Ramos (cell line): ENCODE measurements at regions not wholly inside any gene's neighbourhood (a gene's known extent, or its start where the extent isn't known, plus 50 kb on each side); places are given as distances from the start of the nearest gene placed in this dataset.

Experiments used
- in situ Hi-C: fragments of 300-500 bp; cut with MboI; formaldehyde crosslinking; loops from one replicate; pipeline ENCODE4 v1.14.3; 2022; ENCODE audit warnings: low sequenced_read_pairs; ENCODE audit not compliant: unreplicated experiment

DNA sequence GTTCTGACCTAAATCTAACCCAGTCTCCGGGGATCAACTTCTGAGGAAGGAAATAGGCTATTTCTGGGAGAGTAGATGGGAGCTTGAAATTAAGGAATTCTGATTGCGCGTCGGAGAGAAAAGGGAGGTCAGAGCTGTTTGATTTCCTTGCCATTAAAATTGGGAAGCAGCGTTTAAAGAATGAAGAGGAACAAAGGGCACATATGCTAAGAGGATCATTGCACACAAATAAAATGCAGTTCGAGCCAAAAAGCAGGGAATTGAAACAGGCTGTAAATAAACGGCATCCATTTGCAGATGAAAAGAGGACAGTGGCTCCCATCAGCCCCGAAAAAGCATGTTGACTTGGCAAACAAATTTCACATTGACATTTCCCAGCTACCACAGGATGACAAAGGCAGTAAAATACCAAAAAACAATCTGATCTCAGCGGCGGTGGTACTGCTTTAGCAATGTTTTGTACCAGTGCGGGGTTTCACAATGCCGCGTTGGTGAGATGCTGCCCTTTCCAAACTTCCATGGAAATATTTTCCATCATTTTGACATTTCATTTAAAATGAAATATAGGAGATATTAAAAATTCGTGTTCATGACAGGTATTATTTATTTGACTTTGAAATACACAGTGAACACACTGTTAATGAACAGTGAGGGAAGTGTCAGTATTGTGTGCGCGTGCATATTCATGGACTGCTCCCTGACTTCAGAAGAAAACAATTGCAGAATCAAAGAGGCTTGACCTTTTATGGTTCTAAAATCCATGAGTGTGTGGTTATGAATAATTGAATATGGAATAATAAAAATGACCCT lies 108.8 kb downstream of the SQOR start:
- in situ Hi-C loops, result no loop called here

DNA sequence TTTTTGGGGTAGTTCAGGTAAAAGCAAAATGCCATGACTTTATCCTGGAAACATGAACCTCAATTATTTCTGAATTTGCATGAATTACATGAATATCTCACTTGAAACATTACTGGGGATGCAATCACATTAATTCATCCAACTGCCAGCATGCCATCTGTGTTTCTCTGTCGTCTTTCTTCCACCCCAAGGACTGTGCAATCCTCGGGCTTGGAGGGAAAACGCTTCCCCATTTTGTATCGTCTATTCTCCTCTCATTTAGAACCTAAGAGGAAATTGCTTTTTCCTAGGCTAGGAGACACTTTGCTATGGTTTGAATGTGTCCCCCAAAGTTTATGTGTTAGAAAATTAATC lies 109.4 kb downstream of the SQOR start:
- in situ Hi-C loops, result no loop called here

DNA sequence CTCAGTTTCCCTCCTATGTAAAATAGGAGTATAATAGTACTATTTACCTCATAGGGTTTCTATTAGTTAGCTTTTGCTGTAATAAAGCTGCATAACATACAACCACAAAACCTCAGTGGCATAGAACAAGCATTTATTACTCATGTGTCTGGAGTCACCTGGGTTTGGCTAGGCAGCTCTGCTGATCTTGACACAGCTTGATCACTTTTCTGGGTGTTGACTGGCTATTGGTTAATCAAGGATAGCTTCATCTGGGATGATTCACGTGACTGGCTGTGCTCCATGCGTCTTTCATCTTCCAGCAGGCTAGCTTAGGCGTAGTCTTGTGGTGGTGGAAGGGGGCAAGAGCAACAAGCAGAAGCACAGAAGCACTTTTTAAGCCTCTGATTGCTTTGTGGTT lies 112.6 kb downstream of the SQOR start:
- in situ Hi-C loops, result no loop called here

DNA sequence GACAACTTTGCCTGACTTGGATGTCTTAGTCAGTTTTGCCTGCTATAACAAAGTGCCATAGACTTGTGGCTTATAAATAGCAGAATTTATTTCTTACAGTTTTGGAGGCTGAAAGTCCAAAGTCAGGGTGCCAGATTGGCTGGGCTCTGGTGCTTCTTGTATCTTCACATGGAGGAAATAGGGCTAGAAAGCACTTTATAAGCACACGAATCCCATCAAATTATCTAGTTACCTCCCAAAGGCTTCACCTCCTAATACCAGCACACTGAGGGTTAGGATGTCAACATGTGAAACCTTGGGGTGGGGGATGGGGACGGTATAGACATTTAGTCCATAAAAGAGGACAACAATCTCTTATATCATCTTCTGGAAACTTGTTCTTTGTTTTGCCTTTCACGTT lies 116.8 kb downstream of the SQOR start:
- in situ Hi-C loops, result no loop called here

DNA sequence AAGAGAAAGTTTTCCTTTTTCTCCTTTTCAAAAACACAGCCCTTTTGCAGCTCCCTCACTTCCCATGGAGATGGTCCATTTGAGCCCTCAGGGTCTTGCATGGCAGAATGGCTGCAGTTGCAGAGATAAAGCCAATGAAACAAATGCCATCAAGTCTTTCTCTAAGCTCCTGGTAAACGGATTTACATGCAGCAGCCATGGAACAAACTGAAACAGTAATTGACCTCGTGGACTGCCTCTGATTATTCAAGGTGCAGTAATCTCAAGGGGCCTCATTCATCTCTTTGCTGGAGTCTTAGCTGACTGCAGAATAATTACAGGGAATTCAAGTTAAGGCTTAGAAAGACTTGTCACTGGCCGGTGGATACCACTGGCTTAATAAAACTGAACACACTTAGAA lies 125.1 kb downstream of the SQOR start:
- in situ Hi-C loops, result no loop called here

DNA sequence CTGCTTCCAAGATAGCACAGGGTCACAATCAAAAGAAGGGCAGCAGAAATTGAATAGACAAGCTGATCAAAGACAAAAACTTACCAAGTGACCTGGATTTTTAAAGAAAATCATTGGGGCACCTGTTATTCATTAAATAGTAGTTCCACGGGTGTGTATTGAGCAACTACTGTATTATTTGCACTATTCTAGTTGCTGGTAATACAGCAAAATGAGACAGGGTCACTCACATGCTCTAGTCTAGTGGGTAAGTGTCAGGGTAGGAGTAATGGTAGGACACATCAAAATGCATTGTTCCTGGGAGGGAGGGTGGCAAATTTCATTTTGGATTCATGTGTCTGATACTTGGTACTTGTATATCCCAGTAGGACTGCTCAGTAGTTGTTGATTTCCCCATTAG lies 127.9 kb downstream of the SQOR start:
- in situ Hi-C loops, result no loop called here

DNA sequence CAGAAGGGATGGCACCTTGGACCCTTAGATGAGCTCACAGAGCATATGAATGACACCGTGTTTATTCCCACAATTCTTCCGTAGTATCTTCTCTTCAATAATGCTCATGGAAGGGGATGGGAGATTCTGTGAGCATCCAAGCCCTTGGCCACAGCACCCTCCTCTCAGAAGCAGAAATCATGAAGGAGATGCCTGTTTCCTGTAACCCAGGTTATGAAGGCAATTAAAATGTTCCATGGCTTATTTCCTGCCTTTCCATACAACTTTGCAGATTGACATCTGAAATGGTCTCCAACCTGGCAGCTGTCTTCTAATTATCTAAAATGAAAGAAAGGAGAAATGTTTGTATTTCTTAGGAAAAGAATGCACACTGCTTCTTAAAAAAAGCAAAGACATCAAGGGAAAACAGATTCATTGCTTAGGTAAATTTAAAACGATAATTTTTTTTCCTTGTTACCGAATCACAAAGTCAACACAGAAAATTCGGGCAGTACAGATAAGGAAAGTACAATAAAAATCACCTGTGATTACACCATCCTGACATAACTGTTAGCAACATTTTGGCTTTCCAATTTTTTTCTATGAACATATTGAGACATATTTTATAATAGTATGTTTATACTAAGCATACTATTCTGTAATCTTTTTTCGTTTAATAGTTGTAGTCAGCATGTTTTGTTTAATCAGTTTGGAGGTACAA lies 128.5 kb downstream of the SQOR start:
- in situ Hi-C loops, result no loop called here

DNA sequence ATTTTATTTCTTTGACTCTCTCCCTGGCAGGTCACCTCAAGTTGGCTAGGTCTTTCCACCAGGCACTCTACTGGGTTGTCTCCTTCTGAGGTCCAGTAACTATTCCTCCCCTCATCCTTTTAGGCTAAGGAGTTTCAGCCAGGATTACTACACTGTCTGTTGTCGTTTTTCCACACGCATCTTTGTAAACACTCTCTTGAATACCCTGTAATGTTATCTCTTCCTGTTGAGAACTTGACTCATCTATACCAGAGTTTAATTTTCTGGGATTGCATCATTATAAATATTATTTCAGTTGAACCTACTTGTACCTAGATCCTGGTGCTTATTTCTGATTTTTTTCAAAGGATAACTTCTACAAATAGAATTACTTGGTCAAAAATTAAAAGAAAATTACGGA lies 138.3 kb downstream of the SQOR start:
- in situ Hi-C loops, result no loop called here

DNA sequence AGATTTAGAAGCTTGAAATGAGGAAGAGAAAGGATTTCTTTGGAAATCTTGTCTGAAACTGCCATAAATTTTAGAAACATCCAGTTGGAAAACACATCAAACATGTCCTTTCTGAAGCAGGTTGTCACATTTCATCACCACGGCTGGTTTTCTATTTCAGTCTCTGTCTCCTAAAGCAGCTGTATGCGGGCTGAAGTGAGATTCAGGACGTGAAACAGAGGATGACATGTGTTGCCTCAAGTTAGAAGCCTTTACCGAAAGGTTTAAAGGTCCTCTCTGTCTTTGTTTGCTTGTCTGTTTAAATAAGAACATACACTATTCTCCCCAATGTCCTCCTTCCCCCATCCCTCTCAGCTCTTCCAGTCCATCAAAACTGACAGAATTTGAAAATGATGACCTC lies 141.9 kb downstream of the SQOR start:
- in situ Hi-C loops, result no loop called here

DNA sequence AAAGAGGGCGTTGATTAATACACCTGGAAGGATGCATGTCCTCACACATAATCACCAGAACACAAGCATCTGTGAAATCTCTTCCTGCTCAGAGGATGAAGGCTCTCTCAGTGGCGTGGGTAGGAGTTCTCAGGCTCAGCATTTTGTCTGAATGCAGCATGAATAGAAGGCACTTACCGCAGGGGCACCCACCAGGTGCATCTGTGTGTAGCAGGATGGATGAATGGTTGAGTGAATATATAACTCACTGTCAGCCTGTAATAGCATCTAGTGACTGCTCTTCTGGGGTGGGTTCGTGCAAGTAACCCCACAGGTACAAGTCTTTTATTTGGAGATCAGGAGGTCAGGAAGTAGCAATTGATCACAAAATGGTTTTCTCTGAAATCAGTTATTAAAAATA lies 143.0 kb downstream of the SQOR start:
- in situ Hi-C loops, result no loop called here

DNA sequence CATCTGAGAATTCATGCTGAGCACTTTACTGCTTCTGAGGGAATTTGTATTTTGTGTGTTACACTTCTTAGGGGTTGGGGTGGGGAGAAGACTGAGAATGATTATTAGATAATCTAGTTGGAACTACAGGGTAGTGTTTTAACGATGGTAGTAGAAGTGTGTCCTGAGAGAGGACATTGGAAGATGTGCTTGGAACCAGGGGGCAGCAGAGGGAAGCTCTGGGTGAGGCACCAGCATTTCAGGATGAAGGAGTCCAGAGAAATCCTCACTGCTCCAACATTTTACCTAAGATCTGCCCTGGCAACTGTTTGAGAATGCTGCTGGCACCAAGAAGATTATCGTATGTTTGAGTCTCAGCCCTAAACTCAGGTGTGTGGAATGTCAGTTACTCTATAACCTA lies 145.5 kb downstream of the SQOR start:
- in situ Hi-C loops, result no loop called here

DNA sequence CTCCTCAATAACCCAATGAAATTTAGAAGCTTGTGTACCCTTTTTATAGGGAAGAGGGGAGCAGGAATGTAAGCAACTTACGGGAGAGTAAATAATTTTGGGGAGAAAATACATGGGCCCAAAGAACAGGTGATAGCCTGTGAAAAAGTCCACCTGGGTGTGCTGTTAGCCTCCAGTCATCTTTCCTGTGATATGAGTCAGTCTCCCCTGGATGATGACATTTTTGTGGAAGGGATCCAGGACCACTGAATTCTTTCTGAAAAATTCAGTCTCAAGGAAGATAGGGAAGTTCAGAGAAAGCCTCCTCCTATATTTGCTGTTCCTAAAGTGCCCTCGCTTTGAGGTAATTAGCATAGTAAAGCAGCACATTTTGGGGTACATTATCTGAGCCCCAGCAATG lies 149.8 kb downstream of the SQOR start:
- in situ Hi-C loops, result no loop called here

DNA sequence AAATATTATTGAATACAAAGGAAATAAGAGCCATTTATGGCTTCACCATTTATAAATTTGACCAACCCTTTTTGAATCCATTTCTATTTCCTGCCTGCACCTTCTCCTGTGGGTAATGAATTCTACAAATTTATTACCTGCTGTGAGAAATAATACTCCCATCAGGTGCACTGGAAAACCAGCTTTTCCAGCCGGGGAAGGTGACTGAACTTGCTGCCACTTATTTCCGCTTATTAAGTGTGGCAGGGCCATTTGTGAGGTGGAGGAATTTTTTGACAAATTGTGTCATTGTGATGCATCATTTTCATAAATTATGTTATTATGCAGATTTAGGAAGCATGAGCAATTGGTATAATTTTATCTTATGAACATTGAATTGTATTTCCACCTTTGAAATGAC lies 151.1 kb downstream of the SQOR start:
- in situ Hi-C loops, result no loop called here

DNA sequence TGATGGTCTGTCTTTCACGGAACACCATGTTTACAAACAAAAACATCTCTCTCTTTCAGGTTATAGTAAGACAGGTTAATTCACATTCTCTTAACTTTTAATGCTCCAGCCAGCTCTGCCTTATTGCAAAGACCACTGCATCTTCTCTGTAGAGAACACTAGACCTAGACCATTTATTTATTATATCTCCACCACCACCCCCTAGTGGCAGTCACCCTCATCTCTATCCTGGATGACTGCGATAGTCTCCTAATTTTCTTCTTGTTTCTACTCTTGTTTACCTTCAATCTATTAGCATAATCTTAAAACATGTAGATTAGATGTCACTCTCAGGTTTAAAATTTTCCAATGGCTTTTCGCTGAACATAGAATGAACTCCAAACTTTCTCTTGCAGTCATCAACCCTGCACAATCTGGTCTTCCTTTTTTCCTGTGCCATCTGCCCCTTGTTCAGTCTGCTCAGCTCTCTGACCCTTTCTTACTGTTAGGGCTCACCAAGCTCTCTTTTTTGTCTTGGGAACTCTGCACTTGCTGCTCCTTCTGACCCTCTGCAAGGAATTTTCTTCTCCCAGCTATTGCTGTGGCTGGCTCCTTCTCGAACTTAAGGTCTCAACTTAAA lies 155.6 kb downstream of the SQOR start:
- in situ Hi-C loops, result loop anchor here (5.0 kb wide), 1 partner anchor 73 kb away; no protein-coding TSS in a partner anchor

DNA sequence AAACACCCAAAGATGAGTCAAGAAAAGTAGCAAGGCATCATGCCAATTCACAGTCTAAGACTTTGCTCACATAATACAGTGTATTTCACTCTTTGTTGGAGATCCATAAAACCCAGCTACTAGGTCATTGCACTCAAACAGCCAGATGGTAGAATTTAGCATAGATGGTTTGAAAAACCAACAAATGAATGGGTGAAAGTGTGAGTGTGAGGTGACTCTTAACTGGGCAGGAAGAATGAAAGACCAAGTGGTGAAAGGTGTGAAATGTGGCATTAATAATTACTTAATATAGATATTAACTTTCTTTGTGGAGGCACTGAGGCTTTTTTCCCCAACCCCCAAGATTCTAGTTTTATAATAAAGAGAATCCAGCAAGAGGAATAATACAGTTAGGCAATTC lies 159.5 kb downstream of the SQOR start:
- in situ Hi-C loops, result loop anchor here (5.0 kb wide), 1 partner anchor 77 kb away; no protein-coding TSS in a partner anchor

DNA sequence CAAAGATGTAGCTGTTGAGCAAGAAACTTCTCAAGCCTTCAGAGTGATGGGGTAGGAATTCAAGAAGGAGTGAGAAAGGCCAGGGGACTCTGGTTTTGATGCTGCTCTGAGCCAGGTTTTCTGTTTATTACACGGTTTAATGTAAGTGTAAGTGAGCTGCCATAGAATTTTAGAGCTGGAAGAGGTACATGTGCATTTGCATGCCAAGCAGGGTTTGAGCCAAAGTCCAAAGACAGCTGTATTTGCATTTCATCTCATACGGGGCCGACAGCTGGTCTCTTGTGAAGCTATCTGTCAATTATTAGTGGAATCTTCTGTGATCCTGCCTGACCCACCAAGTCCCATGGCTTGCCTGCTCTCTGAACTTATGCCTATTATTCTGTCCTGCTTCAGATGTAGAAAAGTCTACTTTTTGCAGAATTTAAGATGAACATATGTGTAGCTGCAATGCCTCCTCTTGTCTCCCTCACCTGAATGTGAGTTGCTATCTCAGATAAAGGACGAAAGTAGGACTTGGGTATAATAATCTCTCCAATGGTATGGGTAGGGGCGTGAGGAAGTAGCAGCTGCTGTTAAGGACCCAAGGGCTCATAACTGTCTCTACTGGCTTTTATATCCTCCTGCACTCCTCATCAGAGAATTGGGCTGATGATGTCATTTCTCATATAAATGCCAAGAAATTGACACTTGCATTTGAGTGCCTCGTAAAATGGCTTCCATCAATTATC lies 160.0 kb downstream of the SQOR start:
- in situ Hi-C loops, result loop anchor here (5.0 kb wide), 1 partner anchor 78 kb away; no protein-coding TSS in a partner anchor

DNA sequence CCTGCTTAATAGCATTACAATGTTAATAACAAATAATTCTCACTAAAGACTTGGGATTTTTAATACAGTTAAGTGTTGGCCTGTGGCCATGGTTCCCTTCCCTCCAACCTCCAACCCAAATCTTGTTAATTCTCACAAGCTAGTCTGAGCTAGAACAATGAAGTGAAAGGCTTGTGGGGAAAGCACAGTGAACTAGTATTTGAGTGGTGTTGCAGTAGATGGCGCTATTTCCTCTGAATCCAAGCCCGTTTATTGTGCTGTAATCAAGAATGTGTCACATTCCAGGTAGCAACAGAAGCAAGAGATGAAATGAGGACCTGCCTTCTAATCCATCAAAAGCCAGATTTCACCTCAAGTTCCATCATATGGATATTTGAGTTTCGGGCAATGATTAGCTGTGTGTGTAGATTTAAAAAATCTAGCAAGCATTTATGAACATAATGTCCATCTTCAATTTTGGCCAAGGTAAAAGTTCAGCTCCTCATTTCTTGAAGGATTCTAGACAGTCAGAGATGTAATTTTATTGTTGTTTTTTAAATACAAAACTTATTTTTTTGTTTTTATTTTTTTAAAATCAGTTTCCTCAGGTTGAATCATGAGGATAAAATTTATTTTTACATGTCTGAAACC lies 160.7 kb downstream of the SQOR start:
- in situ Hi-C loops, result no loop called here

DNA sequence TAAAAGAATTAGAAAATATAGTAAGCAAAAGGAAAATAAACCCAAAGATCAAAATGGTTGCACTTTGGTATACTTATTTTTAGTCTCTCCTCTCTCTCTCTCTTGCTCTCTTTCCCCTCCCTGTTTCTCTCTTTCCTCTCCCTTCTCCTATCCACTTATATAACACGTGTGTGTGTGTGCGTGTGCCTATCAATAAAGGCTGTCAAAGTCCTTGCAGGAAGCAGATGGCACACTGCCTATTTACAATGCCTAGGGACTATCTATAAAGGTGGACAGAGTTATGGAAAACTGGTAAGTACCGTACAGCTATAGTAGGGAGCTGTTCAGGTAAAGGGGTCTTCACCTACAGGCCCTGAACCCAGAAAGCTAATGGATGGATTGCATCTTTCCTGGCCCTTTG lies 161.6 kb downstream of the SQOR start:
- in situ Hi-C loops, result no loop called here

DNA sequence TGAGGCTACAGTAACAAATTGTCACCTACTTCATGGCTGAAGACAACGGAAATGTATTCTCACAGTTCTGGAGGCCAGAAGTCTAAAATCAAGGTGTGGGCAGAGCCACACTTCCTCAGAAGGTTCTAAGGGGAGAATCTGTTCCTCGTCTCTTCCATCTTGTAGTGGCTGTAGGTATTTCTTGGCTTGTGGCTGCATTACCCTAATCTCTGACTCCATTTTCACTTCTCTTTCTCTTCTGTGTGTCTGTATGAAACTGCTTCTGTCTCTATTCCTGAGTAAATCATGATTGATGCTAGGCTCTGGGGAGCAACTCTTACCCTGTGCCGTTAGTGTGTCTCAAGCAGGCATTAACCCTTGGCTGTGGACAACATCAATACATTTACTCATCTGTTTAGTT lies 164.7 kb downstream of the SQOR start:
- in situ Hi-C loops, result no loop called here

DNA sequence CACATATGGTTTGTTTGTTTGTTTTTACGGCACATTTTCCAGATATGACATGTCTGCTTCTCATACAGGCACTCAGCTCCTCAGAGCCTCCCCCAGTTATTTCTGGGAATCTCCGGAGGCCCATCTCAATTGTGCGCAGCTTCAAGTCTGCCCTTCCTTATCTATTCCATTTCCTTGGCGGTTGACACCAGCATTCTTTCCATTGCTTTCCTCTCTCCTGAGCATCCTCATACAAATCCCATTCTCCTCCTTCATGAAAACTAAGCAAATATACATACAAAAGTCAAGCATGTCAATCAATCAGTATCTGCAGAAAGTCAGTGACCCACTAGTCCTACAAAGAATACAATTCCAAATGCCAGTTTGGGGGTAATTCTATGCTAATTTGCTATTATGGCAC lies 166.7 kb downstream of the SQOR start:
- in situ Hi-C loops, result no loop called here
